ENCODE measurements at regions not wholly inside any gene's neighbourhood (a gene's known extent, or its start where the extent isn't known, plus 50 kb on each side); places are given as distances from the start of the nearest gene placed in this dataset.

GRCh38 chr16:27737513-27737912, 187.6 kb downstream of the KATNIP start:
- CTCF ChIA-PET: no interaction called here
- no peak for TF ChIP-seq CTCF (IDR thresholded peaks at IDR 0.05; ENCODE audit: insufficient read depth, low read length, missing control alignments)
- POLR2A ChIA-PET: no interaction called here
- no peak for DNase-seq (ENCODE audit: low read depth, low spot score)
- no peak overlapping the region for H3K4me3 ChIP-seq (ENCODE audit: low read depth, low read length)

Data from AG04449 (cell line).